ENCODE measurements at regions not wholly inside any gene's neighbourhood (a gene's known extent, or its start where the extent isn't known, plus 50 kb on each side); places are given as distances from the start of the nearest gene placed in this dataset.

- no peak for DNase-seq
Observed at GRCh38 chr9:95756101-95756500, 119.4 kb upstream of the ERCC6L2 start.

GRCh38 chr9:95755421-95755730, 120.1 kb upstream of the ERCC6L2 start:
- DNase-seq, result no peak

GRCh38 chr9:95754533-95755420, 120.7 kb upstream of the ERCC6L2 start:
- DNase-seq, result no peak

- no peak for DNase-seq
Observed at GRCh38 chr9:95753762-95754465, 121.6 kb upstream of the ERCC6L2 start.

- no peak for DNase-seq
Observed at GRCh38 chr9:95752129-95752731, 123.3 kb upstream of the ERCC6L2 start.

GRCh38 chr9:95751520-95751790, 124.0 kb upstream of the ERCC6L2 start:
- DNase-seq, result no peak

- no peak for DNase-seq
Observed at GRCh38 chr9:95750725-95751519, 124.6 kb upstream of the ERCC6L2 start.

GRCh38 chr9:95749493-95749892, 126.0 kb upstream of the ERCC6L2 start:
- no peak for DNase-seq

GRCh38 chr9:95746408-95747180, 128.9 kb upstream of the ERCC6L2 start:
- no peak for DNase-seq

GRCh38 chr9:95742821-95743220, 132.7 kb upstream of the ERCC6L2 start:
- DNase-seq, result no peak

GRCh38 chr9:95741631-95742030, 133.9 kb upstream of the ERCC6L2 start:
- no peak for DNase-seq

GRCh38 chr9:95740217-95741004, 135.1 kb upstream of the ERCC6L2 start:
- no peak for DNase-seq

- DNase-seq, result no peak
Observed at GRCh38 chr9:95738438-95738837, 137.1 kb upstream of the ERCC6L2 start.

- no peak for DNase-seq
Observed at GRCh38 chr9:95736891-95737522, 138.5 kb upstream of the ERCC6L2 start.

- no peak for DNase-seq
Observed at GRCh38 chr9:95736370-95736769, 139.1 kb upstream of the ERCC6L2 start.

GRCh38 chr9:95735701-95736100, 139.8 kb upstream of the ERCC6L2 start:
- DNase-seq, result no peak

GRCh38 chr9:95733741-95734666, 141.5 kb upstream of the ERCC6L2 start:
- no peak for DNase-seq

GRCh38 chr9:95732802-95733688, 142.4 kb upstream of the ERCC6L2 start:
- no peak for DNase-seq

- DNase-seq, result no peak
Observed at GRCh38 chr9:95731876-95732275, 143.6 kb upstream of the ERCC6L2 start.

All from AML-193 (cell line).